BE2C (cell line): ENCODE measurements at regions not wholly inside any gene's neighbourhood (a gene's known extent, or its start where the extent isn't known, plus 50 kb on each side); places are given as distances from the start of the nearest gene placed in this dataset.

Experiments used
- DNase-seq: peaks from one replicate; pipeline ENCODE4 v3.0.0-alpha.2; 2020
- H3K27me3 ChIP-seq: fragments of 250-450 bp; sonication (Bioruptor Pico); 2 replicates; pipeline ENCODE4 v1.5.1; 2020; ENCODE audit warnings: mild to moderate bottlenecking
- H3K36me3 ChIP-seq: fragments of 250-450 bp; sonication (Bioruptor Pico); 2 replicates; pipeline ENCODE4 v1.5.1; 2020; ENCODE audit warnings: mild to moderate bottlenecking
- H3K4me1 ChIP-seq: fragments of 250-450 bp; sonication (Bioruptor Pico); 2 replicates; pipeline ENCODE4 v1.5.1; 2020
- H3K4me3 ChIP-seq: 2 replicates; pipeline ENCODE4 v1.5.1; 2011; ENCODE audit warnings: low read depth, low read length
- H3K9me3 ChIP-seq: fragments of 250-450 bp; sonication (Bioruptor Pico); 2 replicates; pipeline ENCODE4 v1.5.1; 2020
- TF ChIP-seq, protein P1 (sequence below): IDR thresholded peaks from 2 replicates; pipeline ENCODE4 v1.5.1; 2012; ENCODE audit warnings: mild to moderate bottlenecking, low read depth, low read length

DNA sequence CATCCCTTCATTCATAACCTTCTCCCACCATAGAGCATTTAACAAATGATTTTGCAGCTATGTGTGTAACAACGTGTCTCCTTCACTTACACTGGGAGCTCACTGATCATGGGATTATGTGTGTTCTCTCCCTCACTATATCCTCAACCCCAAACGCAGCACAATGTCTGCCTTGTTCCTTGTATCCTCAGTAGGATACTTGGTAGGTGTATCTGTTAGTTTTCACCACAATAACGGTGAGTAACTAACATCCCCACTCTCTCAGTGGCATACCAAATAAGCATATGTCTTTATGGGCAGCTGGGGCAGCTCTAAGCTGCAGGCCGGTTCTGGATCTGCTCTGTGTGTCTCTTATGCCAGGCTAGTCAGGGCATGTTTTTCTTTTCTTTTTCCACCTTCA is 166.7 kb upstream of the PWP1 start:
- no peak for DNase-seq

DNA sequence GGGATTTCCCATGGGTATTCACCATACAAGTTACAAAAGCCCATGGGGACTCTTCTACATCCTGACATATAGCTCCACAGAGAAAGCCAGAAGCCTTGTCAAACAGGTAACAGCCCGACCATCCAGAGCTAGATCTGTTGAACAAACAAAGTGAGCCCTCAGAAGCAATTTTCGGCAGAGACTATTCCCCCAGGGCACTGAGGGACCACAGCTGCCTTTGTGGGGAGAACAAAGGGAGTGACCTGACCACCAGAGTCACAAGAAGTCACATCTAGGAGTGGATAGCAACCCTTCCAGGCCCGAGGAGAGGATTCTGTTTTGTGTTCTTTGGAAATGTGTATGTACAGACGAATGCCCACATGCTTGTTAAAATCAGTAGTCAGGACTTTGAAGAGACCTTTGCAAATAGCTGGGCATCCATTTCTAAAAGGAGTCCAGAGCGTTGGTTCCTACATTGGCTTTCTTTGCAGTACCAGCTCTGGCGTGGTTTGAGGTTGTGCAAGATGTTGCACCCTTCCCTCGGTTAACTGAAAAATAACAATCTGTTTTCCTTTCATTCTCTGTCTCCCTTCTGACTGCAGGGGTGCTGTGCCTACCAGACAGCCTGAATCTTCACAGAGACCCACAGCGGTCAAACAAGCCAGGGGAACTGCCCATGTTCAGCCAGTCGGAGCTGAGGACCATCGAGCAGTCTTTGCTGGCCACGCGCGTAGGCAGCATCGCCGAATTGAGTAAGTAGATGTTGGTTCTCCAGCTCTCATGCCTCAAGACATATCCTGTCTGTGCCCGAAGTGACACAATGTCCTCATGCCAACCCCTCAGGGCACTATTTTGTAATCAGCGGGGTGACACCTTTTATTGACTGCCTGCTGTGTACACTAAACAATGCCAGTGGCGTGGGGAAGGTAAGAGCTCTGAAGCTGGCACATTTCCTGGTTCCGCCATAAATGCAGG is 165.4 kb upstream of the PWP1 start:
- Histone ChIP-seq H3K36me3 (no peaks in the 10 kb centered on the region), H3K4me1 (peaks cover 9% of the 10 kb centered on the region; the same call in 1 of the 2 replicates), H3K4me3 (no peak overlapping the region), H3K9me3 (no peaks in the 10 kb centered on the region), H3K27me3 (no peaks in the 10 kb centered on the region; the same call in 1 of the 2 replicates)
- DNase-seq, result peak; percentile 24
- TF ChIP-seq, protein P1, sequence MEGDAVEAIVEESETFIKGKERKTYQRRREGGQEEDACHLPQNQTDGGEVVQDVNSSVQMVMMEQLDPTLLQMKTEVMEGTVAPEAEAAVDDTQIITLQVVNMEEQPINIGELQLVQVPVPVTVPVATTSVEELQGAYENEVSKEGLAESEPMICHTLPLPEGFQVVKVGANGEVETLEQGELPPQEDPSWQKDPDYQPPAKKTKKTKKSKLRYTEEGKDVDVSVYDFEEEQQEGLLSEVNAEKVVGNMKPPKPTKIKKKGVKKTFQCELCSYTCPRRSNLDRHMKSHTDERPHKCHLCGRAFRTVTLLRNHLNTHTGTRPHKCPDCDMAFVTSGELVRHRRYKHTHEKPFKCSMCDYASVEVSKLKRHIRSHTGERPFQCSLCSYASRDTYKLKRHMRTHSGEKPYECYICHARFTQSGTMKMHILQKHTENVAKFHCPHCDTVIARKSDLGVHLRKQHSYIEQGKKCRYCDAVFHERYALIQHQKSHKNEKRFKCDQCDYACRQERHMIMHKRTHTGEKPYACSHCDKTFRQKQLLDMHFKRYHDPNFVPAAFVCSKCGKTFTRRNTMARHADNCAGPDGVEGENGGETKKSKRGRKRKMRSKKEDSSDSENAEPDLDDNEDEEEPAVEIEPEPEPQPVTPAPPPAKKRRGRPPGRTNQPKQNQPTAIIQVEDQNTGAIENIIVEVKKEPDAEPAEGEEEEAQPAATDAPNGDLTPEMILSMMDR, result no peak

More for the DNA sequence above, 166.7 kb upstream of the PWP1 start:
- Histone ChIP-seq H3K36me3 (no peaks in the 10 kb centered on the region), H3K27me3 (no peaks in the 10 kb centered on the region; the same call in 1 of the 2 replicates), H3K9me3 (no peaks in the 10 kb centered on the region), H3K4me3 (no peak overlapping the region), H3K4me1 (peaks cover 9% of the 10 kb centered on the region; the same call in 1 of the 2 replicates)
- TF ChIP-seq, protein P1, result no peak

DNA sequence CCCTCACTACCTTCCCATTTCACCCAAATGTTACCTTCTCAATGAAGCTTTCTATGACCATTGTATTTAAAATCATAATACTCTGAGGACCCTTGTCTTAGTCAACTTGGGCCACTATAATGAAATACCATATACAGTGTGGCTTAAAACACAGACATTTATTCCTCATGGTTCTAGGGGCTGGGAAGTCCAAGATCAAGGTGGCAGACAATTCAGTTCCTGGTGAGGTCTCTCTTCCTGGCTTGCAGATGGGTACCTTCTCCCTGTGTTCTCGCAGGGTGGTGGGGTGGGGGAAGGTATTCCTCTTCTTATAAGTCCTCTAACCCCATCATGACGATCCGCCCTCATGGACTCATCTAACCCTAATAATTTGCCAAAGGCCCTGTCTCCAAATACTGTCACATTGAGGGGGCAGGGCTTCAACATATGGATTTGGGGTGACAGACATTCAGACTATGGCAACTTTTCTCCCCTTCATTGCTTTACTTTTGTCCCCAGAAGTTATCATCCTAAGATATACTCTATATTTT is 163.7 kb upstream of the PWP1 start:
- no peak for DNase-seq
- no peak overlapping the region for H3K4me3 ChIP-seq
- H3K27me3 ChIP-seq, result no peaks in the 10 kb centered on the region; the same call in 1 of the 2 replicates
- TF ChIP-seq, protein P1, result no peak
- no peaks in the 10 kb centered on the region for H3K9me3 ChIP-seq
- no peaks in the 10 kb centered on the region for H3K36me3 ChIP-seq
- peaks cover 9% of the 10 kb centered on the region; the same call in 1 of the 2 replicates for H3K4me1 ChIP-seq

DNA sequence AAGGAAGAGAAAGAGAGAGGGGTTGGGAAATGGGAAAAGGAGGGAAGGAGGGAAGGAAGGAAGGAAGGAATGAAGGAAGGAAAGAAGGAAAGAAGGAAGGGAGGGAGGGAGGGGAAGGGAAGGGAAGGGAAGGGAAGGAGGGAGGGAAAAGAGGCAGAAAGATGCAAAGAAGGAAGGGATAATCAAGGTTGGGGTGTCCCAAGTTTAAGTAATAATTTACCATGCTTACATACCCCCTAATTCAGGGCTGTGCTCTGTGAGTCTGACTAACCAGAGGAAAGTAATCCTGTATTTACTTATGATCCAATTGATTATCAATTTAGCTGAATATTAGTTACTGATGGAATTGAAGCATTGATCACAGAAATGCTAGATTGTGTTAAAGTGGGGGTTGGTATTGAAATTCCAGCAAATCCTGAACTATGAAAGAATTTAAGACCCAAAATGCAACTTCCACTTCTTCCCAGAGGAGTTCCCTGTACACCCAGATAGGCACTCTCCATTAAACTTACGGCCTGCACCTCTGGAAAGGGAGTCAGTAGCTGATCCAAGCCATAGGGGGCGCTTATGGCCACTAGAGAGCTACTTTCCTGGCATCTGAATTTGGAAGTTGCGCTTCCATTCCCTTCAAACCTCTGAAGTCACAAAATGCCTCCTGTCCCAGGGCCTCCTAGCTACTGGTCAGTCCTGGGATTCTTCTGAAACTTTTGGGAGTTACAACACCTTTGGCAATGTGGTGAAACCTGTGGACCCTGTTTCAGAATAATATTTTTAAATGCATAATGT is 162.7 kb upstream of the PWP1 start:
- Histone ChIP-seq H3K36me3 (no peaks in the 10 kb centered on the region), H3K9me3 (no peaks in the 10 kb centered on the region), H3K27me3 (no peaks in the 10 kb centered on the region; the same call in 1 of the 2 replicates), H3K4me3 (no peak overlapping the region), H3K4me1 (peaks cover 9% of the 10 kb centered on the region; the same call in 1 of the 2 replicates)
- DNase-seq, result peak; percentile 22
- TF ChIP-seq, protein P1, result peak; percentile 51

DNA sequence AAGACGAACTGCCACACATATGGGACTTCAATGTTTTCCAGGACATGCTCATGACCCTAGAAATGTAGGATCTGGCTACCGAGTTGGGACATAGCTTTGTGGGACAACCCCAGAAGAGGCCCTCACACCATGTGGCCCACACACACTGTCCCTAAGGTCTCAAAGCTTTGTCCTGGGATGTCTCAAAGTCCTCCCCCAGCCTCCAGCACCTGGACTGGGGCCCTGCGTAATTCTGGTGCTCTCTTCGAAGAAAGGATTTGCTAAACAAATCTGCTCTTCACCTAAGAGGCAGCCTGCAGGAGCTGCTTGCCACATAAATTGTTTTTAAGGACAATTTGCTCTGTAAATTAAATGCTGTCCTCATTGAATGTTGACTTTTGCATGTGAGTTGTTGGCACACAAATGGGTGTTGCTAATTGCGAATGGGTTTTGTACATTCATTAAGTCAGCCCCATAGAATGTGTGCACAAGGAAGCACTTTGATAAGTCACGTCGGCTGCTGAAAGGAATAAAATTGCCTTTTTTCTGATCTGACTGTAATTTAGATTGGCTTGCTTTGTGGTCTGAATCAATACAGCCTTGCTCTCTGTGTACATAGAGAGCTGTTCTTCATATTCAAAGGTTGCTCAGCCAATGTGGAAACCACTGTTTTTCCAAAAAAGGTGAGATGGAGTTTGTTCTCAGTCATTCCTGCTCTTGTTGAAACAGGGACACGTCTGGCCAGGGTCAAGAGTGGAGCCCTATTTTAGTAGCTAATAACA is 161.6 kb upstream of the PWP1 start:
- Histone ChIP-seq H3K36me3 (no peaks in the 10 kb centered on the region), H3K9me3 (no peaks in the 10 kb centered on the region), H3K4me1 (peaks cover 9% of the 10 kb centered on the region; the same call in 1 of the 2 replicates), H3K27me3 (no peaks in the 10 kb centered on the region; the same call in 1 of the 2 replicates), H3K4me3 (no peak overlapping the region)
- no peak for DNase-seq
- TF ChIP-seq, protein P1, result no peak
